Gastrocnemius medialis (tissue), 4 donors: ENCODE measurements at regions not wholly inside any gene's neighbourhood (a gene's known extent, or its start where the extent isn't known, plus 50 kb on each side); places are given as distances from the start of the nearest gene placed in this dataset.

Experiments used
- CTCF ChIP-seq, 5 experiments: fragments of 450-650 bp in 3 of 5; fragments of 200-600 bp in 2 of 5; sonication (generic) in 2 of 5; IDR thresholded peaks in 4 of 5; conservative IDR thresholded peaks in 1 of 5; 1 replicate in 4 of 5; 2 replicates in 1 of 5; pipeline ENCODE4 v1.5.1; 2016 to 2019; ENCODE audit warnings: antibody characterized with exemption in 5 of 5, mild to moderate bottlenecking in 3 of 5, moderate library complexity in 3 of 5
- POLR2A ChIP-seq, 2 donors: fragments of 450-650 bp; IDR thresholded peaks; one replicate each; pipeline ENCODE4 v1.6.1; 2017; ENCODE audit warnings: antibody characterized with exemption in 2 of 2, mild to moderate bottlenecking in 2 of 2, moderate library complexity in 2 of 2

DNA sequence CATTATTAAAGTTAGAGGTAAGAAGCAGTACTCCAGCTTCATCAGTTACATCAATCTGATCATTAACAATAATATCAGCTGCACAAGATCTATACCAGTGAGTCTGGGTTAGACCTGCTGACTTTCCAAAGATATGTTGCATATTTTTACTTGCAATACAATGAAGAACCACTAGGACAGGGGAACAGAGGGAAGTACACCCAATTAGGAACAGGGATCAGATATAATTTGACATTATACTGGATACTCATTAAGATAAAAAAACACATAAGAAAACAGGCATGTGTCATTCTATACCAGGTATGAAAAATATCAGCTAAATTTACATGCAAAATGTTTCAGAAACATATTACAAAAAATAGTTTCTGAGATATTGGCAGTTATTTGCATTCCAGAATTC, 995.1 kb upstream of the DDX18 start:
- TF ChIP-seq CTCF (IDR thresholded peaks at IDR 0.05 in 4 of 5, conservative IDR thresholded peaks at IDR 0.05 in 1 of 5) = no peak
- no peak for TF ChIP-seq POLR2A (IDR thresholded peaks at IDR 0.05)
